H1 (cell line): ENCODE measurements at regions not wholly inside any gene's neighbourhood (a gene's known extent, or its start where the extent isn't known, plus 50 kb on each side); places are given as distances from the start of the nearest gene placed in this dataset.

Source experiments
- CTCF ChIA-PET: fragments of 300-600 bp; sonication (Branson Sonifier 250); formaldehyde crosslinking; loops from one replicate; lab custom pipeline; 2021; ENCODE audit not compliant: partially characterized antibody; lab: Charles Lee
- POLR2A ChIA-PET: fragments of 300-600 bp; sonication (Branson Sonifier 250); formaldehyde crosslinking; loops from one replicate; lab custom pipeline; 2021; ENCODE audit warnings: inconsistent platforms; ENCODE audit not compliant: partially characterized antibody; lab: Charles Lee
- DNase-seq, 2 experiments: peaks; one replicate each; pipeline versions ENCODE4 v3.0.0 to v3.0.0-alpha.2; 2010 to 2022; ENCODE audit warnings: low spot score in 2 of 2, low read depth in 1 of 2, mixed read lengths in 1 of 2
- FAIRE-seq: peaks from 2 replicates; lab custom pipeline; 2011; peaks lifted over from hg19 to GRCh38; lab: Jason Lieb, UNC
- H2AFZ ChIP-seq: 2 replicates; pipeline ENCODE4 v1.8.1; 2012; ENCODE audit warnings: low read length, inconsistent platforms
- H2AK5ac ChIP-seq: 2 replicates; pipeline ENCODE4 v1.6.1; 2013; ENCODE audit warnings: low read depth, low read length
- H2BK120ac ChIP-seq: replicated peaks from 2 replicates; pipeline ENCODE3; 2013; ENCODE audit warnings: low read depth, low read length, inconsistent platforms
- H2BK12ac ChIP-seq: 2 replicates; pipeline ENCODE4 v1.6.1; 2013; ENCODE audit warnings: low read depth, low read length
- H2BK15ac ChIP-seq: 2 replicates; pipeline ENCODE4 v1.6.1; 2013; ENCODE audit warnings: low read length
- H2BK20ac ChIP-seq: 2 replicates; pipeline ENCODE4 v1.6.1; 2013; ENCODE audit warnings: low read length
- H2BK5ac ChIP-seq: 2 replicates; pipeline ENCODE4 v1.6.1; 2013; ENCODE audit warnings: low read depth, low read length
- H3K14ac ChIP-seq: 2 replicates; pipeline ENCODE4 v1.6.1; 2013; ENCODE audit warnings: inconsistent platforms; ENCODE audit not compliant: insufficient read length
- H3K18ac ChIP-seq: 2 replicates; pipeline ENCODE4 v1.6.1; 2013; ENCODE audit warnings: low read length; ENCODE audit errors: extremely low read depth
- H3K23ac ChIP-seq: 2 replicates; pipeline ENCODE4 v1.6.1; 2013; ENCODE audit warnings: inconsistent platforms; ENCODE audit not compliant: insufficient read length
- H3K23me2 ChIP-seq: 2 replicates; pipeline ENCODE4 v1.6.1; 2013; ENCODE audit warnings: low read depth, low read length
- H3K27ac ChIP-seq: 2 replicates; pipeline ENCODE4 v1.6.1; 2011; ENCODE audit warnings: low read depth, low read length, inconsistent platforms
- H3K27me3 ChIP-seq, 4 experiments: replicated peaks in 1 of 4; 1 replicate in 1 of 4; 2 replicates in 3 of 4; pipeline versions ENCODE4 v1.6.1 to v1.8.1; 2011 to 2013; ENCODE audit warnings: low read length in 3 of 4, mild to moderate bottlenecking in 3 of 4, inconsistent platforms in 2 of 4, mixed read lengths in 2 of 4, moderate library complexity in 1 of 4; ENCODE audit not compliant: control insufficient read depth in 3 of 4, insufficient read depth in 3 of 4; ENCODE audit errors: extremely low read depth in 1 of 4
- H3K36me3 ChIP-seq, 4 experiments: 2 replicates each; pipeline versions ENCODE4 v1.6.1 to v1.8.1; 2011 to 2013; ENCODE audit warnings: mild to moderate bottlenecking in 4 of 4, low read length in 3 of 4, moderate library complexity in 2 of 4, control low read depth in 1 of 4, inconsistent platforms in 1 of 4; ENCODE audit not compliant: insufficient read depth in 4 of 4, control insufficient read depth in 2 of 4
- H3K4ac ChIP-seq: replicated peaks from 2 replicates; pipeline ENCODE3; 2013; ENCODE audit warnings: low read length, low read depth, mixed read lengths, inconsistent platforms; ENCODE audit not compliant: insufficient read length
- H3K4me1 ChIP-seq, 4 experiments: replicated peaks in 1 of 4; 1 replicate in 1 of 4; 2 replicates in 3 of 4; pipeline versions ENCODE4 v1.6.1 to v1.8.1; 2011 to 2013; ENCODE audit warnings: low read length in 3 of 4, inconsistent platforms in 2 of 4, mixed read lengths in 1 of 4; ENCODE audit not compliant: insufficient read depth in 4 of 4, control insufficient read depth in 3 of 4
- H3K4me2 ChIP-seq, 2 experiments: 2 replicates each; pipeline versions ENCODE4 v1.6.1 to v1.8.1; 2011 to 2013; ENCODE audit warnings: low read depth in 2 of 2, low read length in 2 of 2, control low read depth in 1 of 2, inconsistent platforms in 1 of 2, mild to moderate bottlenecking in 1 of 2; ENCODE audit not compliant: insufficient read depth in 1 of 2
- H3K4me3 ChIP-seq, 4 experiments: fragments of 200-600, 300-600 bp in 1 of 4; sonication (generic), shearing (Covaris generic), sonication (Bioruptor Twin) in 1 of 4; 2 replicates each; pipeline versions ENCODE4 v1.5.1 to v1.8.1; 2011 to 2016; ENCODE audit warnings: low read length in 4 of 4, low read depth in 3 of 4, control low read depth in 2 of 4, inconsistent platforms in 2 of 4, mild to moderate bottlenecking in 2 of 4, mixed read lengths in 1 of 4, moderate library complexity in 1 of 4; ENCODE audit not compliant: insufficient read depth in 2 of 4; ENCODE audit errors: extremely low read depth in 1 of 4
- H3K56ac ChIP-seq: replicated peaks from 2 replicates; pipeline ENCODE3; 2013; ENCODE audit warnings: low read depth, mild to moderate bottlenecking, mixed read lengths, low read length, inconsistent platforms; ENCODE audit not compliant: insufficient read length
- H3K79me1 ChIP-seq: 2 replicates; pipeline ENCODE4 v1.6.1; 2013; ENCODE audit warnings: low read depth, low read length, control low read depth
- H3K79me2 ChIP-seq, 2 experiments: 2 replicates each; pipeline versions ENCODE4 v1.6.1 to v1.8.1; 2012 to 2013; ENCODE audit warnings: low read length in 2 of 2, mild to moderate bottlenecking in 2 of 2, inconsistent platforms in 1 of 2; ENCODE audit not compliant: insufficient read depth in 2 of 2, control insufficient read depth in 1 of 2
- H3K9ac ChIP-seq, 4 experiments: replicated peaks in 1 of 4; 1 replicate in 1 of 4; 2 replicates in 3 of 4; pipeline versions ENCODE4 v1.6.1 to v1.8.1; 2011 to 2013; ENCODE audit warnings: low read depth in 3 of 4, low read length in 3 of 4, control low read depth in 2 of 4, mild to moderate bottlenecking in 2 of 4, moderate library complexity in 2 of 4, inconsistent platforms in 1 of 4; ENCODE audit errors: extremely low read depth in 1 of 4
- H3K9me3 ChIP-seq, 2 experiments: 2 replicates each; pipeline versions ENCODE4 v1.6.1 to v1.8.1; 2012 to 2013; ENCODE audit warnings: mild to moderate bottlenecking in 2 of 2, moderate library complexity in 2 of 2, control low read depth in 1 of 2, inconsistent platforms in 1 of 2, low read depth in 1 of 2, low read length in 1 of 2, mixed read lengths in 1 of 2; ENCODE audit not compliant: insufficient read depth in 2 of 2
- H4K20me1 ChIP-seq, 2 experiments: replicated peaks in 1 of 2; 2 replicates each; pipeline versions ENCODE3 to v1.8.1; 2011 to 2013; ENCODE audit warnings: inconsistent platforms in 2 of 2, low read length in 2 of 2, mild to moderate bottlenecking in 1 of 2; ENCODE audit not compliant: insufficient read depth in 2 of 2, control insufficient read depth in 1 of 2
- H4K5ac ChIP-seq: 2 replicates; pipeline ENCODE4 v1.6.1; 2013; ENCODE audit warnings: low read length, low read depth, mixed read lengths, inconsistent platforms; ENCODE audit not compliant: insufficient read length
- H4K8ac ChIP-seq: 2 replicates; pipeline ENCODE4 v1.8.0; 2013; ENCODE audit warnings: mild to moderate bottlenecking, moderate library complexity, low read length, inconsistent platforms; ENCODE audit not compliant: insufficient read depth; ENCODE audit errors: extremely low read depth
- H4K91ac ChIP-seq: replicated peaks from 2 replicates; pipeline ENCODE3; 2013; ENCODE audit warnings: low read length, mixed read lengths, inconsistent platforms; ENCODE audit not compliant: insufficient read length
- ASH2L ChIP-seq: fragments of 200-600, 300-600 bp; sonication (generic); IDR thresholded peaks from one replicate; pipeline ENCODE4 v1.7.1; 2017; ENCODE audit warnings: low read length
- BCL11A ChIP-seq, 2 experiments: IDR thresholded peaks; one replicate each; pipeline ENCODE4 v1.6.1; 2011; ENCODE audit warnings: low read depth in 2 of 2, low read length in 2 of 2, mild to moderate bottlenecking in 2 of 2
- CBX8 ChIP-seq: fragments of 300-800, 300-1000 bp; sonication (generic); IDR thresholded peaks from 2 replicates; pipeline ENCODE4 v1.7.1; 2016; ENCODE audit warnings: low read depth, low read length, borderline replicate concordance
- EZH2 ChIP-seq: fragments of 200-600 bp; sonication (generic); IDR thresholded peaks from 2 replicates; pipeline ENCODE4 v1.7.1; 2012; ENCODE audit warnings: low read depth, mild to moderate bottlenecking, moderate library complexity, low read length, inconsistent platforms; ENCODE audit not compliant: severe bottlenecking
- KDM4A ChIP-seq: IDR thresholded peaks from one replicate; pipeline ENCODE4 v1.7.1; 2012; ENCODE audit warnings: low read depth, mild to moderate bottlenecking, moderate library complexity, low read length, inconsistent platforms; ENCODE audit not compliant: severe bottlenecking
- RFX5 ChIP-seq: IDR thresholded peaks from 2 replicates; pipeline ENCODE4 v1.6.1; 2011; ENCODE audit warnings: low read depth, low read length, improper control_type of control experiment, borderline replicate concordance
- SIN3A ChIP-seq, 2 experiments: IDR thresholded peaks in 1 of 2; conservative IDR thresholded peaks in 1 of 2; 2 replicates each; pipeline ENCODE4 v1.6.1; 2011 to 2012; ENCODE audit warnings: low read length in 2 of 2, improper control_type of control experiment in 1 of 2, low read depth in 1 of 2, mild to moderate bottlenecking in 1 of 2
- SP2 ChIP-seq: IDR thresholded peaks from 2 replicates; pipeline ENCODE4 v1.6.1; 2012; ENCODE audit warnings: mild to moderate bottlenecking, low read length, inconsistent platforms
- SRF ChIP-seq: IDR thresholded peaks from 2 replicates; pipeline ENCODE4 v1.6.1; 2011; ENCODE audit warnings: mild to moderate bottlenecking, low read depth, low read length, moderate library complexity
- WGBS, 2 experiments: shearing (Covaris generic) in 1 of 2; methylation state at CpG; one replicate each; pipeline versions ENCODE4 v1.1.6 to v1.1.7; 2013 to 2015; ENCODE audit warnings: low lambda C conversion rate in 2 of 2, mixed read lengths in 2 of 2, inconsistent platforms in 1 of 2, low coverage in 1 of 2, missing lambda C conversion rate in 1 of 2; ENCODE audit not compliant: insufficient replicate concordance in 2 of 2, insufficient coverage in 1 of 2, insufficient read length in 1 of 2; ENCODE audit errors: extremely low coverage in 1 of 2, missing lambda C conversion rate in 1 of 2; 5-methylcytosine and 5-hydroxymethylcytosine counted together
- TF ChIP-seq, protein P1 (sequence below): IDR thresholded peaks from 2 replicates; pipeline ENCODE4 v1.6.1; 2011; ENCODE audit warnings: low read depth, mild to moderate bottlenecking, low read length; ENCODE audit not compliant: insufficient read depth

- Histone ChIP-seq H3K9me3 (no peaks in the 10 kb centered on the region), H3K36me3 (no peaks in the 10 kb centered on the region), H2BK15ac (no peak overlapping the region), H4K5ac (no peak overlapping the region), H2BK120ac (no peak overlapping the region), H3K56ac (no peak overlapping the region), H2BK5ac (no peak overlapping the region), H3K4me1 (peaks cover 0 to 3% (median 0%) of the 10 kb centered on the region in 4 experiments; a peak in 1 of 7 replicates), H3K4me3 (no peak overlapping the region), H2BK20ac (no peak overlapping the region), H3K14ac (no peak overlapping the region), H3K79me2 (no peaks in the 10 kb centered on the region), H3K18ac (no peak overlapping the region), H2BK12ac (no peak overlapping the region), H3K4me2 (no peak overlapping the region), H3K23me2 (no peaks in the 10 kb centered on the region), H4K20me1 (no peaks in the 10 kb centered on the region), H3K9ac (no peak overlapping the region), H4K91ac (no peak overlapping the region), H2AK5ac (no peak overlapping the region), H3K27ac (no peak overlapping the region), H3K79me1 (no peaks in the 10 kb centered on the region), H3K4ac (no peak overlapping the region), H2AFZ (no peak overlapping the region)
- WGBS, 2 experiments: 73% methylated on average over 8 of the region's 8 CpGs; no CpG with 5 or more reads in 1 of the 2 experiments
- ChIA-PET POLR2A (no interaction called here), CTCF (interaction anchor here (0.8 to 1.0 kb wide), 2 partner anchors 25 to 144 kb away, joined by 3 read pairs; no protein-coding TSS in a partner anchor)
- no peak for FAIRE-seq
- no peak for DNase-seq
- no peak for TF ChIP-seq SIN3A (conservative IDR thresholded peaks at IDR 0.05 in 1 of 2, IDR thresholded peaks at IDR 0.05 in 1 of 2; ENCODE audit: low read depth in 1 of 2, low read length in 2 of 2)
- TF ChIP-seq ASH2L: no peak
- no peak for TF ChIP-seq EZH2
- no peak for TF ChIP-seq KDM4A
- TF ChIP-seq, protein P1, sequence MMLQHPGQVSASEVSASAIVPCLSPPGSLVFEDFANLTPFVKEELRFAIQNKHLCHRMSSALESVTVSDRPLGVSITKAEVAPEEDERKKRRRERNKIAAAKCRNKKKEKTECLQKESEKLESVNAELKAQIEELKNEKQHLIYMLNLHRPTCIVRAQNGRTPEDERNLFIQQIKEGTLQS: no peak
- no peak for TF ChIP-seq RFX5
- no peak for TF ChIP-seq CBX8
- no peak for TF ChIP-seq SP2
- TF ChIP-seq SRF: no peak
- TF ChIP-seq BCL11A (IDR thresholded peaks at IDR 0.05; ENCODE audit: low read depth in 2 of 2, low read length in 2 of 2): no peak
- TF ChIP-seq, all 59 proteins: peak for 0
- no peak overlapping the region for H4K8ac ChIP-seq
- no peaks in the 10 kb centered on the region for H3K27me3 ChIP-seq
- no peak overlapping the region for H3K23ac ChIP-seq
These were observed 115.1 kb downstream of the ETS2 start for GRCh38 chr21:38920631-38921398.
